B cell (primary cell): ENCODE measurements at regions not wholly inside any gene's neighbourhood (a gene's known extent, or its start where the extent isn't known, plus 50 kb on each side); places are given as distances from the start of the nearest gene placed in this dataset.

Source experiments
- ATAC-seq: fragments of 200-7000 bp; cut with Tn5 transposase; one replicate; pipeline ENCODE4 v1.10.0; 2021; ENCODE audit warnings: low read depth, mild to moderate bottlenecking, moderate number of reproducible peaks, moderate library complexity
- CTCF ChIA-PET: fragments of 350-600 bp; sonication (Branson Sonifier 250); formaldehyde crosslinking; loops from one replicate; lab custom pipeline; 2021; ENCODE audit warnings: antibody characterized with exemption, inconsistent platforms; lab: Charles Lee
- POLR2A ChIA-PET: fragments of 350-600 bp; sonication (Branson Sonifier 250); formaldehyde crosslinking; loops from one replicate; lab custom pipeline; 2021; ENCODE audit warnings: antibody characterized with exemption; lab: Charles Lee
- DNase-seq: peaks from one replicate; pipeline ENCODE4 v3.0.0; 2013
- H2AFZ ChIP-seq: 2 replicates; pipeline ENCODE4 v1.6.1; 2012; ENCODE audit warnings: mild to moderate bottlenecking, low read depth, low read length; ENCODE audit not compliant: insufficient read depth, poor library complexity, severe bottlenecking
- H3K27ac ChIP-seq, 2 donors: 1 replicate in 1 of 2; 2 replicates in 1 of 2; pipeline ENCODE4 v1.5.1; 2012 to 2013; ENCODE audit warnings: low read length in 2 of 2, mild to moderate bottlenecking in 2 of 2, moderate library complexity in 1 of 2
- H3K27me3 ChIP-seq, 4 experiments: fragments of 200-600 bp in 1 of 4; sonication (generic) in 1 of 4; replicated peaks in 1 of 4; 1 replicate in 2 of 4; 2 replicates in 2 of 4; pipeline versions ENCODE4 v1.6.1 to v1.7.0; 2013 to 2016; ENCODE audit warnings: low read length in 3 of 4, mild to moderate bottlenecking in 2 of 4, mixed read lengths in 1 of 4, moderate library complexity in 1 of 4; ENCODE audit not compliant: insufficient read depth in 4 of 4, control insufficient read depth in 3 of 4; ENCODE audit errors: control extremely low read depth in 1 of 4
- H3K36me3 ChIP-seq, 2 experiments: replicated peaks in 1 of 2; 1 replicate in 1 of 2; 2 replicates in 1 of 2; pipeline versions ENCODE4 v1.6.1 to v1.7.1; 2013; ENCODE audit warnings: low read length in 1 of 2; ENCODE audit not compliant: insufficient read depth in 2 of 2, control insufficient read depth in 1 of 2; ENCODE audit errors: control extremely low read depth in 1 of 2, extremely low read depth in 1 of 2
- H3K4me1 ChIP-seq, 2 donors: fragments of 200-600 bp in 1 of 2; sonication (generic) in 1 of 2; 1 replicate in 1 of 2; 2 replicates in 1 of 2; pipeline versions ENCODE4 v1.5.1 to v1.6.1; 2013 to 2017; ENCODE audit warnings: low read length in 2 of 2; ENCODE audit not compliant: control insufficient read depth in 2 of 2, insufficient read depth in 2 of 2
- H3K4me2 ChIP-seq: replicated peaks from 2 replicates; pipeline ENCODE3; 2012; ENCODE audit warnings: mild to moderate bottlenecking, low read depth, low read length; ENCODE audit not compliant: poor library complexity, severe bottlenecking
- H3K4me3 ChIP-seq, 5 experiments: fragments of 200-600 bp in 1 of 5; sonication (generic) in 1 of 5; 1 replicate in 3 of 5; 2 replicates in 2 of 5; pipeline versions ENCODE4 v1.5.1 to v1.7.0; 2011 to 2016; ENCODE audit warnings: low read length in 4 of 5, mild to moderate bottlenecking in 4 of 5, low read depth in 2 of 5, control low read depth in 1 of 5, moderate library complexity in 1 of 5; ENCODE audit not compliant: insufficient read depth in 1 of 5; ENCODE audit errors: control extremely low read depth in 1 of 5, extremely low read depth in 1 of 5
- H3K79me2 ChIP-seq: fragments of 200-600 bp; sonication (generic); one replicate; pipeline ENCODE4 v1.6.0; 2016; ENCODE audit warnings: low read length; ENCODE audit not compliant: control insufficient read depth, insufficient read depth
- H3K9ac ChIP-seq: fragments of 200-600 bp; sonication (generic); 2 replicates; pipeline ENCODE4 v1.6.1; 2017; ENCODE audit warnings: mild to moderate bottlenecking, low read length, moderate library complexity
- H3K9me3 ChIP-seq, 3 donors: one replicate each; pipeline versions ENCODE4 v1.6.1 to v1.7.1; 2013; ENCODE audit warnings: low read length in 2 of 3; ENCODE audit not compliant: control insufficient read depth in 2 of 3, insufficient read depth in 1 of 3; ENCODE audit errors: control extremely low read depth in 1 of 3
- H4K20me1 ChIP-seq: 2 replicates; pipeline ENCODE4 v1.6.0; 2012; ENCODE audit warnings: mild to moderate bottlenecking, low read length; ENCODE audit not compliant: insufficient read depth, control insufficient read depth, poor library complexity, severe bottlenecking
- H3K27ac Mint-ChIP-seq: one replicate; pipeline ENCODE4 v1.8.0; 2021; ENCODE audit warnings: mixed read lengths
- H3K27me3 Mint-ChIP-seq: one replicate; pipeline ENCODE4 v1.8.0; 2021; ENCODE audit warnings: mixed read lengths
- H3K4me1 Mint-ChIP-seq: one replicate; pipeline ENCODE4 v1.8.0; 2021; ENCODE audit warnings: mixed read lengths
- H3K4me3 Mint-ChIP-seq: one replicate; pipeline ENCODE4 v1.8.0; 2021; ENCODE audit warnings: mixed read lengths
- H3K9me3 Mint-ChIP-seq: one replicate; pipeline ENCODE4 v1.8.0; 2022; ENCODE audit warnings: mixed read lengths; ENCODE audit not compliant: insufficient read depth
- EZH2 ChIP-seq: IDR thresholded peaks from 2 replicates; pipeline ENCODE4 v1.6.1; 2012; ENCODE audit warnings: borderline replicate concordance, low read depth, mild to moderate bottlenecking, moderate library complexity, low read length; ENCODE audit not compliant: insufficient read depth, poor library complexity, severe bottlenecking
- WGBS: methylation state at CpG from one replicate; pipeline ENCODE4 v1.1.5; 2013; ENCODE audit warnings: missing lambda C conversion rate; ENCODE audit not compliant: insufficient coverage; 5-methylcytosine and 5-hydroxymethylcytosine counted together
- intact Hi-C: fragments of 100-400 bp; cut with micrococcal nuclease; formaldehyde crosslinking; loops from one replicate; pipeline ENCODE4 v1.10.0; 2022
- TF ChIP-seq, protein P1 (sequence below): fragments of 200-600 bp; IDR thresholded peaks from one replicate; pipeline ENCODE4 v1.8.0; 2022; ENCODE audit warnings: antibody characterized with exemption, mild to moderate bottlenecking

DNA sequence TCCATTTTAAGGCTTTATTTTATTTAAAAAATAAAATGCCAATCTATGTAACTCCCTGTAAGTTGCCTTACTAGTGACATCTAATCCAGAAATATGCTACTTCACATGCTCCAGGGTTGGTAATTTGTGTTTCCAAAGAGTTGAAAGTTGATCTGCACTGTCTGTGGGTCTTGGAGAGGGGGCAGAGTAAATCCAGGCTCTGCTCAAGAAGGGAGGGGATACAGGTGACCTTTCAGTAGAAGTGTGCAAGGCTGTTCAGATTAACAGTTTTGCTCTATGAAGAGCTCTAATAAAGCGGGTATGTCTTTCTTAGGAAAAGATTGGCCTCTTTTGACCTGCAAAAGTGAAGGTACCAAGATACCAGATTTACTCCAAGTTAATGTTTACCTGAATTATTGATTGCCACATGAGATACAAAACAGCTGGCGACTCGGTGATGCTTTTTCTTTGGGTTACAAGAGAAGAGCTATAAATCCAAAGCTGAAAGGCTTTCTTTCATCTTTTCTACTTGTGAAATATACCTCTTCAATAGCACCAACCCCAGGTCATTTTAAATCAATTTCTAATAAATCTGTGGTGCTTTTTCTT, 75.6 kb upstream of the FLRT2 start:
- no peaks in the 10 kb centered on the region for H3K79me2 ChIP-seq
- Mint-ChIP-seq H3K9me3 (peaks cover 5% of the 10 kb centered on the region), H3K27me3 (no peaks in the 10 kb centered on the region), H3K27ac (no peak overlapping the region), H3K4me1 (no peaks in the 10 kb centered on the region), H3K4me3 (no peak overlapping the region)
- H3K36me3 ChIP-seq = no peaks in the 10 kb centered on the region
- WGBS = no CpG with 5 or more reads among the region's 3 CpGs
- H3K9ac ChIP-seq = no peak overlapping the region
- H3K27ac ChIP-seq = no peak overlapping the region
- no peaks in the 10 kb centered on the region for H4K20me1 ChIP-seq
- DNase-seq (no peak), ATAC-seq (no peak)
- no peaks in the 10 kb centered on the region for H3K9me3 ChIP-seq
- no peak overlapping the region for H2AFZ ChIP-seq
- ChIA-PET POLR2A (no interaction called here), CTCF (no interaction called here)
- no peak for TF ChIP-seq EZH2
- TF ChIP-seq, protein P1, sequence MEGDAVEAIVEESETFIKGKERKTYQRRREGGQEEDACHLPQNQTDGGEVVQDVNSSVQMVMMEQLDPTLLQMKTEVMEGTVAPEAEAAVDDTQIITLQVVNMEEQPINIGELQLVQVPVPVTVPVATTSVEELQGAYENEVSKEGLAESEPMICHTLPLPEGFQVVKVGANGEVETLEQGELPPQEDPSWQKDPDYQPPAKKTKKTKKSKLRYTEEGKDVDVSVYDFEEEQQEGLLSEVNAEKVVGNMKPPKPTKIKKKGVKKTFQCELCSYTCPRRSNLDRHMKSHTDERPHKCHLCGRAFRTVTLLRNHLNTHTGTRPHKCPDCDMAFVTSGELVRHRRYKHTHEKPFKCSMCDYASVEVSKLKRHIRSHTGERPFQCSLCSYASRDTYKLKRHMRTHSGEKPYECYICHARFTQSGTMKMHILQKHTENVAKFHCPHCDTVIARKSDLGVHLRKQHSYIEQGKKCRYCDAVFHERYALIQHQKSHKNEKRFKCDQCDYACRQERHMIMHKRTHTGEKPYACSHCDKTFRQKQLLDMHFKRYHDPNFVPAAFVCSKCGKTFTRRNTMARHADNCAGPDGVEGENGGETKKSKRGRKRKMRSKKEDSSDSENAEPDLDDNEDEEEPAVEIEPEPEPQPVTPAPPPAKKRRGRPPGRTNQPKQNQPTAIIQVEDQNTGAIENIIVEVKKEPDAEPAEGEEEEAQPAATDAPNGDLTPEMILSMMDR = no peak
- H3K4me3 ChIP-seq = no peak overlapping the region
- no peak overlapping the region for H3K4me2 ChIP-seq
- intact Hi-C loops = no loop called here
- no peaks in the 10 kb centered on the region for H3K4me1 ChIP-seq
- H3K27me3 ChIP-seq = no peaks in the 10 kb centered on the region

DNA sequence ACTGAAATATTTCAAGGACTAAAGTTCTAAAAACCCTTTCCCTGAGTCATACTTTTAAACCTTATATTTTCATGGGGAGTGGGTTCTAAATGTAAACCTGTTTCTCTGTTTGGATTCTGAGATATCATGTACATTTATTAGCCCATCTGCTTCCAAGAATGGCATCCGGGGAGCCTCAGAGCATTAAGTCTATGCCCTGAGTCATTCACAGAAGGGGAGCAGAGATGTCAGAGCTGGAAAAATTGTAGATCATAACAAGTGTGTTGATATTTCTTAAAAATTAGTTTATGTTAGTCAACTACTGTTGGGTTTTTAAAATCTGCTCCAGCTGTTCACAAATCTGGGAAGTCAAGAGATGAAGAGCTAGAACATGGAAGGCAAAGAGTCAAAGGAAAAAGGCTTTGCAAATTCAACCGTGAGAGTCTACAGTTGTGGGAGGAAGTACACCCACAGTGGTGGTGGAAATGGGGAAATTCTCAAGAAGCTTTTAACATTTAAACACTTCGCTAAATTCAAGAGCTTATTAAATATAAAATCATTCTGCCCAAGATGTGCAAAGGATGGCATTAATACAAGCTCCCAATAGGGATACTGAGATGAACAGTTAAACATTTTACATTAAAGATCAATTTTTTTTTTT, 70.5 kb upstream of the FLRT2 start:
- intact Hi-C loops = no loop called here
- no peaks in the 10 kb centered on the region for H3K27me3 Mint-ChIP-seq
- Histone ChIP-seq H3K9me3 (no peaks in the 10 kb centered on the region), H3K79me2 (no peaks in the 10 kb centered on the region), H4K20me1 (no peaks in the 10 kb centered on the region), H3K4me3 (no peak overlapping the region), H2AFZ (no peak overlapping the region), H3K27ac (no peak overlapping the region), H3K4me1 (no peaks in the 10 kb centered on the region), H3K36me3 (no peaks in the 10 kb centered on the region), H3K4me2 (no peak overlapping the region), H3K27me3 (no peaks in the 10 kb centered on the region), H3K9ac (no peak overlapping the region)
- TF ChIP-seq, protein P1 = no peak
- no peak for TF ChIP-seq EZH2
- H3K4me3 Mint-ChIP-seq = no peak overlapping the region
- 100% methylated on average over 1 of the region's 3 CpGs for WGBS
- ChIA-PET CTCF (no interaction called here), POLR2A (no interaction called here)
- no peak overlapping the region for H3K27ac Mint-ChIP-seq
- H3K4me1 Mint-ChIP-seq = no peaks in the 10 kb centered on the region
- DNase-seq (no peak), ATAC-seq (no peak)
- peaks cover 5% of the 10 kb centered on the region for H3K9me3 Mint-ChIP-seq
